GM12864 (cell line): ENCODE measurements at regions not wholly inside any gene's neighbourhood (a gene's known extent, or its start where the extent isn't known, plus 50 kb on each side); places are given as distances from the start of the nearest gene placed in this dataset.

Source experiments
- DNase-seq: peaks from one replicate; pipeline ENCODE4 v3.0.0-alpha.2; 2011; ENCODE audit warnings: low read depth
- H3K4me3 ChIP-seq: 2 replicates; pipeline ENCODE4 v1.5.1; 2011; ENCODE audit warnings: mild to moderate bottlenecking, low read depth, low read length, control low read depth
- TF ChIP-seq, protein P1 (sequence below): IDR thresholded peaks from 2 replicates; pipeline ENCODE4 v1.5.1; 2011; ENCODE audit warnings: low read depth, mild to moderate bottlenecking, moderate library complexity, low read length, control low read depth, inconsistent platforms; ENCODE audit errors: missing control alignments

DNA sequence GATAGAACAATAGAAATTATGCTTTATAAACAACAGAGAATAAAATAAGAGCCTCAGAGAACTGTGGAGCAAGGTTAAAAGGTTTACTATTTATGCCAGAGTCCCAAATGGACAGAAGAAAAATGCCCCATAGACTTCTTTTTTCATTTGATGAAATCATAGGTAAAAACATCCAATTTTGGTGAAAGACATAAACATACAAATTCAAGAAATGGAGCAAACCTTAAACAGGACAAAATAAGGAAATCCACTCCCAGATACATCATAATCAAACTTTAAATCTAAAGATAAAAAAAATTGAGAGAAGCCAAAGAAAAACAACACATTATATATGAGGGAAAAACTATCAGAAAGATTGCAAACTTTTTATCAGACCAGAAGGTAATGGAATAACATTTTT, 182.8 kb downstream of the GADD45G start:
- no peak overlapping the region for H3K4me3 ChIP-seq
- TF ChIP-seq, protein P1, sequence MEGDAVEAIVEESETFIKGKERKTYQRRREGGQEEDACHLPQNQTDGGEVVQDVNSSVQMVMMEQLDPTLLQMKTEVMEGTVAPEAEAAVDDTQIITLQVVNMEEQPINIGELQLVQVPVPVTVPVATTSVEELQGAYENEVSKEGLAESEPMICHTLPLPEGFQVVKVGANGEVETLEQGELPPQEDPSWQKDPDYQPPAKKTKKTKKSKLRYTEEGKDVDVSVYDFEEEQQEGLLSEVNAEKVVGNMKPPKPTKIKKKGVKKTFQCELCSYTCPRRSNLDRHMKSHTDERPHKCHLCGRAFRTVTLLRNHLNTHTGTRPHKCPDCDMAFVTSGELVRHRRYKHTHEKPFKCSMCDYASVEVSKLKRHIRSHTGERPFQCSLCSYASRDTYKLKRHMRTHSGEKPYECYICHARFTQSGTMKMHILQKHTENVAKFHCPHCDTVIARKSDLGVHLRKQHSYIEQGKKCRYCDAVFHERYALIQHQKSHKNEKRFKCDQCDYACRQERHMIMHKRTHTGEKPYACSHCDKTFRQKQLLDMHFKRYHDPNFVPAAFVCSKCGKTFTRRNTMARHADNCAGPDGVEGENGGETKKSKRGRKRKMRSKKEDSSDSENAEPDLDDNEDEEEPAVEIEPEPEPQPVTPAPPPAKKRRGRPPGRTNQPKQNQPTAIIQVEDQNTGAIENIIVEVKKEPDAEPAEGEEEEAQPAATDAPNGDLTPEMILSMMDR: no peak
- no peak for DNase-seq

DNA sequence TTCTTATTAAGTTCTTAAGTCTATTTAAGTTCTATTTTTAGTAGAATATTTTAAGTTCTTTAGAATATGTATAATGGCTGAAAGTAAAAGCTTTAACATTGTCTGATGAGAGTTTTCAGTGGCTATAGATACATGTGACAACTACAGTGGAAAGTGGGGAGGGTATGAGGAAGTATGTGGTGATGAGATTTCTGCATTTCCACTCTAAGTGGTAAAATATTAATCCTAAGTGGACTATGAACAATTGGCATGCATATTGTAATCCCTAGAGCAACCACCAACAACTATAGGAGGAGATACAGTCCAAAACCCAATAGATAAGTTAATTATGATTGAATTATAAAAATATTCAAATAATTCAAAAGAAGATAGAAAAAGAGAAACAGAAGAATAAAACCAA, 183.6 kb downstream of the GADD45G start:
- no peak for DNase-seq
- TF ChIP-seq, protein P1: no peak
- no peak overlapping the region for H3K4me3 ChIP-seq

DNA sequence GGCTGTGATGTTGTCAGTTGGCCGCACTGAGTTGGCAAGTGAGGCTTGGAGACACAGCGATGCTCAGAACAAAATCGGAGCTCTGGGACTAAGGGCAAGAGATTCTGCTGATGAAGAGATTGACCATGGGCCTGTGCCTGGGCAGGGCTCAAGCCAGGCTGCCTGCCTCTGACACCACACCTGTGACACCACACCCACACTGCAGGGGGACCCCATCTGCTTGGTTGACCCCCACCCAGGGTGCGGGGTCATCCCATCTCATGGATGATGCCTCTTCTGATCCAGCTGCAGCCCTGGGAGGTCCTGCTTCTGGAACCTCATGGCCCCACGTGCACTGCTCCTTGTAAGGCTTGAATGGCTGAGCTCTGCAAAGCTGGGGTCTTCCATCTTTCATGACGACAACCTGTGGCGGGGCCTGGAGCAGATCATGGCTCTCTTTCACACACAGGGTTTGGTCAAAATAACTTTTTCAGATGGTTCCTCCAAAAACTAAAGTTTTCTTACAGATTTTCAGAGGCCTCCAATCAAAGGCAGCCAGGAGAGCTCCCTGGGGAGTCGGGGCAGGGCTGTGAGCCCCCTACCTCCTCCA, 185.2 kb downstream of the GADD45G start:
- TF ChIP-seq, protein P1: no peak
- H3K4me3 ChIP-seq: no peak overlapping the region
- DNase-seq: no peak

DNA sequence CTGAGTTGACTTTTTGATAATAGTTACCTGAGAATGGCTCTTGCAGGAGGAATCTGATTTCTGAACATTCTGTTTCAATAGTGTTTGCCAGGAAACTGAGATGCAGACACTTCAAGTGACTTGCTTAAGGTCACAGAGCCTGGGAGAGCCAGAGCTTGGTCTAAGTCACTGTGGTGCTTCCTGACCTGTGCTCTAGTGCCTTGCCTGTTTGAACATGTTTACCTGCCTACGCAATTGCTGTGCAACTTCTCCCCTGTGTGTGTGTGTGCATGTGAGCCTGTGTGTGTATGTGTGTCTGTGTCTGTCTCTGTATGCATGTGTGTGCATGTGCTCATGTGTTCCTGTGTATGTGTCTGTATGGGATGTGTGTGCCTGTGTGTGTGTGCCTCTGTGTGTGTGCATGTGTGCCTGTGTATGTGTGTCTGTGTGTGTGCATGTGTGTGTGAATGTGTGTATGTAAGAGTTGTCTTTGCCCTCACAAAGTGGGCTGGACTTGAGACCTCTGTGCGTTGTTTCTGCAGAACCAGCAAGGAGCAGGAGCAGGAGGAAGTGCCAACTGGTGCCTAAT, 185.8 kb downstream of the GADD45G start:
- no peak for DNase-seq
- TF ChIP-seq, protein P1: no peak
- no peak overlapping the region for H3K4me3 ChIP-seq

DNA sequence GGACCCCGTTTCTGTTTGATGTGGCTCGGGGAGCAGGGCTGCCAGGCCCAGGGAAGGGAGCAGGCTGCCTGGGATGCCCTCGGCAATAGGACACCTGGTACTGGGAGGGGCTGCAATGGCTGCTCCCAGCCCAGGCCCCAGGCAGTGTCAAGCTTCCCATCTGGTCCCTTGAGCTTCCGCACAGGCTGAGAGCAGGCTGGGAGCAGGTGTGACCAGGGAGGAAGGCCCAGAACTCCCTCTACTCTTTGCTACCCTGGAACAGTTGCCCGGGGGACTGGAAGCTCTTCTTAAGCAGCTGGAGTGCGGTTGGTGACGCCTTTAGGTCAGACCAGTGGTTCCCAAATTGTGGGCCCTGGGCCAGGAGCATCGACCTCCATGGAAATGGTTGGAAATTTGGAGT, 186.9 kb downstream of the GADD45G start:
- no peak overlapping the region for H3K4me3 ChIP-seq
- TF ChIP-seq, protein P1: no peak
- no peak for DNase-seq

DNA sequence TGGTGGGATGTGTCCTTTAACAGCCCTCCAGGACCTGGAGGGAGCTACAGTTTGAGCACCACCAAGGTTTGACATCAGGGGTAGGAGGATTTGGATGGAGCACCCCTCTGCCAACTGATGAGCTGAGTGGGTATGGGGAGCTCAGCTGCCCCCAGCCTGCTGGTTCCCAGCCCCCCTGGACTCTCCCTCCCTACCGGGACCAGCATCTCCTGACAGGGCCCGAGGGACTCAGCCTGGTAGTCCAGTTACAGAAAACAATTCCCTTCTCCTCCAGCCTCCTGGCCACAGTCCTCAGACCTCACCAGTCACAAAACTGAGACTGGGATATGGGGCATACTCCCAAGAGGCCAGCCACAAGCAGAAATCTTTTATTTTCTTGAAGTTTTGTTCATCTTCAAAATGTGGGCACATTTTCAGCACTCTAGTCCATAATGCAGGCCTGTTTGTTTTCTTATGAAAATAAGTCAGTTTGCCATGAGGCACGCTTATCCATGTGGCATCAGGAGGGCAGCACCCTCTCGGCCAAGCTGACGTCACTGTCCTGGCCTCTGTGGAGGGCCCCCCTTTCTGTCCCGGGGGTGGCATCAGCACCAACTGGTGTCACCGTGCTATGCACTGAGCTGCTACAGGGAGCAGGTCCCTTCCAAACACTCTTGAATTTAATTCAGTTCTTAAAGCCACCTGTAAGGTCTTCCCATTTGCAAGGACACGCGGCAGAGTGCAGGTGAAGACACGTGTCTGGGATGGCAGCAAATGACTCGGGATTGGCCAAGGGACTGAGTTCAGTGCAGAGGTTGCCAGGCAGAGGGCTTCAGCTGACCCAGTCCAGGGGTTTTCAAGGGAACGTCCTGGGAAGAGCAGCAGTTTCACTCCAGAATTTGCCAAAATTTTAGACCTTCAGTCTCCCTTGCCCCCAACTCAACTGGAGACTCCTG, 187.6 kb downstream of the GADD45G start:
- no peak for DNase-seq
- TF ChIP-seq, protein P1: no peak
- H3K4me3 ChIP-seq: no peak overlapping the region
